ENCODE measurements at regions not wholly inside any gene's neighbourhood (a gene's known extent, or its start where the extent isn't known, plus 50 kb on each side); places are given as distances from the start of the nearest gene placed in this dataset.
"Not testable (repeated sequence)": the region's sequence is repeated elsewhere in the genome, so short reads cannot be mapped to it uniquely, and the experiment has no call there.

DNA sequence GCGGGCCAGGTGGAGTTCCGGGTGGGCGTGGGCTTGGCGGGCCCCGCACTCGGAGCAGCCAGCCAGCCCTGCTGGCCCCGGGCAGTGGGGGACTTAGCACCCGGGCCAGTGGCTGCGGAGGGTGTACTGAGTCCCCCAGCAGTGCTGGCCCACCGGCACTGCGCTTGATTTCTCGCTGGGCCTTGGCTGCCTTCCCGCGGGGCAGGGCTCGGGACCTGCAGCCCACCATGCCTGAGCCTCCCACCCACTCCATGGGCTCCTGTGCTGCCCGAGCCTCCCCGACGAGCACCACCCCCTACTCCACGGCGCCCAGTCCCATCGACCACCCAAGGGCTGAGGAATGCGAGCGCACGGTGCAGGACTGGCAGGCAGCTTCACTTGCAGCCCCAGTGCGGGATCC, 55.3 kb upstream of the ITGB1 start:
- TF ChIP-seq, protein P1, sequence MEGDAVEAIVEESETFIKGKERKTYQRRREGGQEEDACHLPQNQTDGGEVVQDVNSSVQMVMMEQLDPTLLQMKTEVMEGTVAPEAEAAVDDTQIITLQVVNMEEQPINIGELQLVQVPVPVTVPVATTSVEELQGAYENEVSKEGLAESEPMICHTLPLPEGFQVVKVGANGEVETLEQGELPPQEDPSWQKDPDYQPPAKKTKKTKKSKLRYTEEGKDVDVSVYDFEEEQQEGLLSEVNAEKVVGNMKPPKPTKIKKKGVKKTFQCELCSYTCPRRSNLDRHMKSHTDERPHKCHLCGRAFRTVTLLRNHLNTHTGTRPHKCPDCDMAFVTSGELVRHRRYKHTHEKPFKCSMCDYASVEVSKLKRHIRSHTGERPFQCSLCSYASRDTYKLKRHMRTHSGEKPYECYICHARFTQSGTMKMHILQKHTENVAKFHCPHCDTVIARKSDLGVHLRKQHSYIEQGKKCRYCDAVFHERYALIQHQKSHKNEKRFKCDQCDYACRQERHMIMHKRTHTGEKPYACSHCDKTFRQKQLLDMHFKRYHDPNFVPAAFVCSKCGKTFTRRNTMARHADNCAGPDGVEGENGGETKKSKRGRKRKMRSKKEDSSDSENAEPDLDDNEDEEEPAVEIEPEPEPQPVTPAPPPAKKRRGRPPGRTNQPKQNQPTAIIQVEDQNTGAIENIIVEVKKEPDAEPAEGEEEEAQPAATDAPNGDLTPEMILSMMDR (IDR thresholded peaks at IDR 0.05) = not testable (repeated sequence)
- TF ChIP-seq, protein P2, sequence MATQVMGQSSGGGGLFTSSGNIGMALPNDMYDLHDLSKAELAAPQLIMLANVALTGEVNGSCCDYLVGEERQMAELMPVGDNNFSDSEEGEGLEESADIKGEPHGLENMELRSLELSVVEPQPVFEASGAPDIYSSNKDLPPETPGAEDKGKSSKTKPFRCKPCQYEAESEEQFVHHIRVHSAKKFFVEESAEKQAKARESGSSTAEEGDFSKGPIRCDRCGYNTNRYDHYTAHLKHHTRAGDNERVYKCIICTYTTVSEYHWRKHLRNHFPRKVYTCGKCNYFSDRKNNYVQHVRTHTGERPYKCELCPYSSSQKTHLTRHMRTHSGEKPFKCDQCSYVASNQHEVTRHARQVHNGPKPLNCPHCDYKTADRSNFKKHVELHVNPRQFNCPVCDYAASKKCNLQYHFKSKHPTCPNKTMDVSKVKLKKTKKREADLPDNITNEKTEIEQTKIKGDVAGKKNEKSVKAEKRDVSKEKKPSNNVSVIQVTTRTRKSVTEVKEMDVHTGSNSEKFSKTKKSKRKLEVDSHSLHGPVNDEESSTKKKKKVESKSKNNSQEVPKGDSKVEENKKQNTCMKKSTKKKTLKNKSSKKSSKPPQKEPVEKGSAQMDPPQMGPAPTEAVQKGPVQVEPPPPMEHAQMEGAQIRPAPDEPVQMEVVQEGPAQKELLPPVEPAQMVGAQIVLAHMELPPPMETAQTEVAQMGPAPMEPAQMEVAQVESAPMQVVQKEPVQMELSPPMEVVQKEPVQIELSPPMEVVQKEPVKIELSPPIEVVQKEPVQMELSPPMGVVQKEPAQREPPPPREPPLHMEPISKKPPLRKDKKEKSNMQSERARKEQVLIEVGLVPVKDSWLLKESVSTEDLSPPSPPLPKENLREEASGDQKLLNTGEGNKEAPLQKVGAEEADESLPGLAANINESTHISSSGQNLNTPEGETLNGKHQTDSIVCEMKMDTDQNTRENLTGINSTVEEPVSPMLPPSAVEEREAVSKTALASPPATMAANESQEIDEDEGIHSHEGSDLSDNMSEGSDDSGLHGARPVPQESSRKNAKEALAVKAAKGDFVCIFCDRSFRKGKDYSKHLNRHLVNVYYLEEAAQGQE (IDR thresholded peaks at IDR 0.05; ENCODE audit: insufficient read depth in 1 of 2, low read depth in 2 of 2, low read length in 1 of 2) = not testable (repeated sequence)
